Endothelial cell of umbilical vein (primary cell): ENCODE measurements at regions not wholly inside any gene's neighbourhood (a gene's known extent, or its start where the extent isn't known, plus 50 kb on each side); places are given as distances from the start of the nearest gene placed in this dataset.

Source experiments
- BruUV-seq: library from RNA; stranded (reverse); fragments of 400-500 nt; replicated peaks from 2 replicates; lab custom pipeline; 2021; lab: Mats Ljungman, UMichigan
- CTCF ChIA-PET: fragments of 300-600, 350-600 bp; sonication (Branson Sonifier 250); formaldehyde crosslinking; loops from one replicate; lab custom pipeline; 2021; ENCODE audit warnings: antibody characterized with exemption, inconsistent platforms; lab: Charles Lee
- POLR2A ChIA-PET: fragments of 300-600, 350-600 bp; sonication (Branson Sonifier 250); formaldehyde crosslinking; loops from one replicate; lab custom pipeline; 2021; ENCODE audit warnings: antibody characterized with exemption, inconsistent platforms; lab: Charles Lee
- DNase-seq: peaks from one replicate; pipeline ENCODE4 v3.0.0-alpha.2; 2011; ENCODE audit warnings: low read depth, low spot score
- FAIRE-seq: peaks from 2 replicates; lab custom pipeline; 2011; peaks lifted over from hg19 to GRCh38; lab: Jason Lieb, UNC
- H2AFZ ChIP-seq: 2 replicates; pipeline ENCODE4 v1.6.0; 2012; ENCODE audit warnings: low read depth, low read length, control low read depth, inconsistent platforms
- H3K27ac ChIP-seq: 2 replicates; pipeline ENCODE4 v1.5.1; 2011; ENCODE audit warnings: low read depth, mild to moderate bottlenecking, control low read depth, low read length, moderate library complexity; ENCODE audit not compliant: insufficient read depth
- H3K27me3 ChIP-seq, 2 experiments: 2 replicates each; pipeline versions ENCODE4 v1.6.0 to v1.6.1; 2011; ENCODE audit warnings: low read length in 2 of 2, mixed read lengths in 1 of 2; ENCODE audit not compliant: control insufficient read depth in 2 of 2, insufficient read depth in 2 of 2
- H3K36me3 ChIP-seq, 2 experiments: 2 replicates in 1 of 2; 3 replicates in 1 of 2; pipeline ENCODE4 v1.5.1; 2011; ENCODE audit warnings: low read length in 2 of 2, mild to moderate bottlenecking in 1 of 2, moderate library complexity in 1 of 2; ENCODE audit not compliant: control insufficient read depth in 2 of 2, insufficient read depth in 2 of 2; ENCODE audit errors: extremely low read depth in 1 of 2
- H3K4me1 ChIP-seq: 3 replicates; pipeline ENCODE4 v1.5.1; 2011; ENCODE audit warnings: mild to moderate bottlenecking, low read length; ENCODE audit not compliant: control insufficient read depth, insufficient read depth; ENCODE audit errors: extremely low read depth
- H3K4me2 ChIP-seq: 2 replicates; pipeline ENCODE4 v1.6.1; 2011; ENCODE audit warnings: low read length, control low read depth, mixed read lengths; ENCODE audit not compliant: insufficient read depth
- H3K4me3 ChIP-seq, 3 experiments: fragments of 200-600 bp in 1 of 3; sonication (generic), shearing (Covaris generic) in 1 of 3; replicated peaks in 1 of 3; 2 replicates each; pipeline ENCODE4 v1.5.1; 2011 to 2016; ENCODE audit warnings: control low read depth in 3 of 3, low read length in 3 of 3, mild to moderate bottlenecking in 2 of 3, inconsistent platforms in 1 of 3, low read depth in 1 of 3, moderate library complexity in 1 of 3; ENCODE audit not compliant: insufficient read depth in 1 of 3
- H3K79me2 ChIP-seq: 2 replicates; pipeline ENCODE4 v1.6.0; 2012; ENCODE audit warnings: low read length, inconsistent platforms; ENCODE audit not compliant: control insufficient read depth, insufficient read depth
- H3K9ac ChIP-seq: replicated peaks from 2 replicates; pipeline ENCODE3; 2011; ENCODE audit warnings: low read length, control low read depth; ENCODE audit not compliant: insufficient read depth; ENCODE audit errors: extremely low read depth
- H3K9me1 ChIP-seq: replicated peaks from 3 replicates; pipeline ENCODE4 v1.6.0; 2011; ENCODE audit warnings: mild to moderate bottlenecking, low read length; ENCODE audit not compliant: control insufficient read depth, insufficient read depth; ENCODE audit errors: extremely low read depth
- H3K9me3 ChIP-seq: replicated peaks from 2 replicates; pipeline ENCODE4 v1.5.1; 2012; ENCODE audit warnings: low read length, inconsistent platforms; ENCODE audit not compliant: control insufficient read depth, insufficient read depth
- H4K20me1 ChIP-seq: replicated peaks from 2 replicates; pipeline ENCODE3; 2011; ENCODE audit warnings: mild to moderate bottlenecking, low read length; ENCODE audit not compliant: control insufficient read depth, insufficient read depth; ENCODE audit errors: extremely low read depth
- FOS ChIP-seq: IDR thresholded peaks from 2 replicates; pipeline ENCODE4 v1.6.1; 2011; ENCODE audit warnings: mild to moderate bottlenecking, low read length, moderate library complexity, borderline replicate concordance; ENCODE audit not compliant: insufficient read depth
- GATA2 ChIP-seq: IDR thresholded peaks from 2 replicates; pipeline ENCODE4 v1.7.0; 2011; ENCODE audit warnings: low read depth, mild to moderate bottlenecking, moderate library complexity, mixed read lengths, low read length; ENCODE audit not compliant: insufficient read length, insufficient read depth
- JUN ChIP-seq: IDR thresholded peaks from 2 replicates; pipeline ENCODE4 v1.6.1; 2011; ENCODE audit warnings: borderline replicate concordance, low read depth; ENCODE audit not compliant: insufficient read length, insufficient read depth
- MAX ChIP-seq: IDR thresholded peaks from 2 replicates; pipeline ENCODE4 v1.6.1; 2011; ENCODE audit not compliant: insufficient read depth, insufficient read length
- MYC ChIP-seq: IDR thresholded peaks from one replicate; pipeline ENCODE4 v1.6.1; 2011; ENCODE audit warnings: mild to moderate bottlenecking, low read depth, low read length
- POLR2A ChIP-seq: IDR thresholded peaks from 2 replicates; pipeline ENCODE4 v1.6.1; 2012; ENCODE audit warnings: low read depth, mild to moderate bottlenecking, control low read depth, low read length
- POLR2AphosphoS5 ChIP-seq: IDR thresholded peaks from 2 replicates; pipeline ENCODE4 v1.6.1; 2012; ENCODE audit warnings: low read depth, mild to moderate bottlenecking, control low read depth, low read length, moderate library complexity; ENCODE audit not compliant: insufficient read depth
- dilution Hi-C: fragments of 300-500 bp; cut with MboI; formaldehyde crosslinking; loops from one replicate; pipeline ENCODE4 v1.15.0; 2019; ENCODE audit warnings: low sequenced_read_pairs; ENCODE audit not compliant: extremely low pct_ligation_motif_present
- intact Hi-C: fragments of 100-400 bp; cut with micrococcal nuclease; formaldehyde crosslinking; loops from one replicate; pipeline ENCODE4 v1.10.0; 2022
- TF ChIP-seq, protein P1 (sequence below), 2 donors: IDR thresholded peaks; 1 replicate in 1 of 2; 2 replicates in 1 of 2; pipeline ENCODE4 v1.5.1; 2011; ENCODE audit warnings: low read length in 2 of 2, mild to moderate bottlenecking in 2 of 2, moderate library complexity in 2 of 2, control low read depth in 1 of 2, inconsistent platforms in 1 of 2, low read depth in 1 of 2; ENCODE audit not compliant: insufficient read depth in 1 of 2; ENCODE audit errors: extremely low read depth in 1 of 2

DNA sequence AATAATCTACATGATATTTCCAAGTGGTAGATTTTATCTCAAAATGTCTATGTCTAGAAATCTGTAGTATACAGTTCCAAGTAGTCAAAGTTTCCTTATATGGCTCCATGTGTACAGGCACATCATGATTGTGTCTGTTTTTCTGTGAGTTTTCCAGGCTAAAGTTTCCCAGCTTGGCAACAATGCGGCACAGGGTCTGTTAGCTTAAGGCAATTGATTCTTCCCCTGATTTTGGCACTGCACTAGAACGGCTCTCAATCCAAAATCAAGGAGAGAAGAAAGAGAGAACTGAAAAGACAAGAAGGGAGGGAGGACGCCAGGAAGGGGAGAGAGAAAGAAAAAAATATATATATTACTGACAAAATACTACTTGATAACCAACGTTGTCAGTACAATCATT is 193.9 kb upstream of the SNX7 start:
- Histone ChIP-seq H3K4me3 (no peak overlapping the region), H3K9me1 (no peaks in the 10 kb centered on the region), H4K20me1 (no peaks in the 10 kb centered on the region), H3K9ac (peak overlapping the region; percentile 27), H3K9me3 (no peaks in the 10 kb centered on the region), H3K27me3 (no peaks in the 10 kb centered on the region), H3K79me2 (no peaks in the 10 kb centered on the region), H3K4me1 (peaks cover 7% of the 10 kb centered on the region), H3K4me2 (peak overlapping the region; percentile 22), H3K27ac (peak overlapping the region; percentile 47), H3K36me3 (no peaks in the 10 kb centered on the region), H2AFZ (peak overlapping the region; percentile 94)
- FAIRE-seq (no peak), DNase-seq (peak; percentile 37)
- CTCF ChIA-PET = interaction anchor here (0.7 to 4.6 kb wide), 77 partner anchors 9 to 1503 kb away, joined by 3 to 126 read pairs (median 7); partner anchors contain the start of gene DPYD
- BruUV-seq = no TSS peak
- POLR2A ChIA-PET = interaction anchor here (1.1 to 1.5 kb wide), 3 partner anchors 140 to 413 kb away, joined by 3 to 6 read pairs (median 3); no protein-coding TSS in a partner anchor
- peak; percentile 26 for TF ChIP-seq GATA2
- TF ChIP-seq MYC = no peak
- intact Hi-C loops (loop anchor here (5.0 to 10.0 kb wide), 5 partner anchors 205 to 1275 kb away; no protein-coding TSS in a partner anchor), dilution Hi-C loops (no loop called here)

DNA sequence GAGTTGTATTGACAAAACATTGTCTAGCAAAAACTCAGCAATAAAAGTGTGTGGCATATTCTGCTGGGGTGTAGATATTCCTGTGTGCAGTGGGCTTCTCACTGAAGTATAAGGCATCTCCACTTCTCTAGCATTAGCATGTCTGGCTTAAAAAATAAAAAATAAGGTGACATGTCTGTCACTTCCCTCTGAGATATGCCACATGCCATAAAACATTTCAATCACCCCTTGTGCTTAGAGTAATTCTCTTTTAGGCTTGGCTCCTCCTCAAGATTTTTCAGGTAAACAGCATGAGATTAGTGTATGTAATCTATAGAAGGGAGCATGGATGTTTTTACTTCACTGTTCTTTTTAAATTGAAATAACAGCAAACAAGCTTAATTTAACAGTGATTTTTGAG is 194.4 kb upstream of the SNX7 start:
- CTCF ChIA-PET = interaction anchor here (0.7 to 4.6 kb wide), 20 partner anchors 15 to 1323 kb away, joined by 3 to 126 read pairs (median 8); no protein-coding TSS in a partner anchor
- POLR2A ChIA-PET = interaction anchor here (1.1 kb wide), 2 partner anchors 140 to 380 kb away, joined by 3 read pairs; no protein-coding TSS in a partner anchor
- dilution Hi-C loops = no loop called here

More for the DNA sequence above, 194.4 kb upstream of the SNX7 start:
- H3K9me3 ChIP-seq = no peaks in the 10 kb centered on the region
- intact Hi-C loops = loop anchor here (5.0 to 10.0 kb wide), 5 partner anchors 205 to 1275 kb away; no protein-coding TSS in a partner anchor
- no TSS peak for BruUV-seq
- peak overlapping the region; percentile 94 for H2AFZ ChIP-seq
- H3K9ac ChIP-seq = peak overlapping the region; percentile 27
- TF ChIP-seq POLR2AphosphoS5 = no peak
- no peak for TF ChIP-seq FOS
- no peak for TF ChIP-seq GATA2
- TF ChIP-seq, protein P1, sequence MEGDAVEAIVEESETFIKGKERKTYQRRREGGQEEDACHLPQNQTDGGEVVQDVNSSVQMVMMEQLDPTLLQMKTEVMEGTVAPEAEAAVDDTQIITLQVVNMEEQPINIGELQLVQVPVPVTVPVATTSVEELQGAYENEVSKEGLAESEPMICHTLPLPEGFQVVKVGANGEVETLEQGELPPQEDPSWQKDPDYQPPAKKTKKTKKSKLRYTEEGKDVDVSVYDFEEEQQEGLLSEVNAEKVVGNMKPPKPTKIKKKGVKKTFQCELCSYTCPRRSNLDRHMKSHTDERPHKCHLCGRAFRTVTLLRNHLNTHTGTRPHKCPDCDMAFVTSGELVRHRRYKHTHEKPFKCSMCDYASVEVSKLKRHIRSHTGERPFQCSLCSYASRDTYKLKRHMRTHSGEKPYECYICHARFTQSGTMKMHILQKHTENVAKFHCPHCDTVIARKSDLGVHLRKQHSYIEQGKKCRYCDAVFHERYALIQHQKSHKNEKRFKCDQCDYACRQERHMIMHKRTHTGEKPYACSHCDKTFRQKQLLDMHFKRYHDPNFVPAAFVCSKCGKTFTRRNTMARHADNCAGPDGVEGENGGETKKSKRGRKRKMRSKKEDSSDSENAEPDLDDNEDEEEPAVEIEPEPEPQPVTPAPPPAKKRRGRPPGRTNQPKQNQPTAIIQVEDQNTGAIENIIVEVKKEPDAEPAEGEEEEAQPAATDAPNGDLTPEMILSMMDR (IDR thresholded peaks at IDR 0.05; ENCODE audit: extremely low read depth in 1 of 2, insufficient read depth in 1 of 2, low read depth in 1 of 2, low read length in 2 of 2) = no peak
- no peak for TF ChIP-seq MYC
- TF ChIP-seq POLR2A = no peak
- no peak for TF ChIP-seq JUN
- no peak for TF ChIP-seq MAX
- no peak for FAIRE-seq
- no peaks in the 10 kb centered on the region for H3K9me1 ChIP-seq
- H3K27me3 ChIP-seq = no peaks in the 10 kb centered on the region
- DNase-seq = no peak
- H4K20me1 ChIP-seq = no peaks in the 10 kb centered on the region
- H3K36me3 ChIP-seq = no peaks in the 10 kb centered on the region
- no peaks in the 10 kb centered on the region for H3K79me2 ChIP-seq
- peaks cover 7% of the 10 kb centered on the region for H3K4me1 ChIP-seq
- peak overlapping the region; percentile 22 for H3K4me2 ChIP-seq
- H3K4me3 ChIP-seq = no peak overlapping the region
- no peak overlapping the region for H3K27ac ChIP-seq
